SKM-1 treated with dmso at 0.1 percent for 144 hours (cell line): ENCODE measurements at regions not wholly inside any gene's neighbourhood (a gene's known extent, or its start where the extent isn't known, plus 50 kb on each side); places are given as distances from the start of the nearest gene placed in this dataset.
"Not testable (repeated sequence)": the region's sequence is repeated elsewhere in the genome, so short reads cannot be mapped to it uniquely, and the experiment has no call there.

Experiments
- DNase-seq: peaks from one replicate; lab custom pipeline; 2025; ENCODE audit not compliant: unreplicated experiment; lab: John Stamatoyannopoulos, UW

DNA sequence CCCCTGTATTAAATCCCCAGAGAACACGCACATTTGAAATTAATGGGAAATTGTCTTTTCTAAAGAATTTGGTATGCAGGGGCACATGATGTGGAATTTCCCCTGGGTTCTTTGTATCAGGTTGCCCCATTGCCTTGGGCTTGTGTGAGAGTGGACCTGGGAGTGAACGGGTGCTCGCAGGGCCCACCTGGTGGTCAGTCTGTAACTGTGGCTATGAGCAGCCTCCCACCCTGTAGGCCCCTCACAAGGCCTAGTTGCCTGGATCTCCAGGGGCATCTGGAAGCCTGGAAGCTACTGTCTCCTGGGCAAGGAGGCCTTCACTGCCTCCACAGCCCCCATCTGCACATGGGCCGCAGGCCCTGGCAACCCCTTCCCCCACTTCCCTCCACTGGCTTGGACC, 96.7 kb downstream of the SLC25A47 start:
- no peak for DNase-seq

DNA sequence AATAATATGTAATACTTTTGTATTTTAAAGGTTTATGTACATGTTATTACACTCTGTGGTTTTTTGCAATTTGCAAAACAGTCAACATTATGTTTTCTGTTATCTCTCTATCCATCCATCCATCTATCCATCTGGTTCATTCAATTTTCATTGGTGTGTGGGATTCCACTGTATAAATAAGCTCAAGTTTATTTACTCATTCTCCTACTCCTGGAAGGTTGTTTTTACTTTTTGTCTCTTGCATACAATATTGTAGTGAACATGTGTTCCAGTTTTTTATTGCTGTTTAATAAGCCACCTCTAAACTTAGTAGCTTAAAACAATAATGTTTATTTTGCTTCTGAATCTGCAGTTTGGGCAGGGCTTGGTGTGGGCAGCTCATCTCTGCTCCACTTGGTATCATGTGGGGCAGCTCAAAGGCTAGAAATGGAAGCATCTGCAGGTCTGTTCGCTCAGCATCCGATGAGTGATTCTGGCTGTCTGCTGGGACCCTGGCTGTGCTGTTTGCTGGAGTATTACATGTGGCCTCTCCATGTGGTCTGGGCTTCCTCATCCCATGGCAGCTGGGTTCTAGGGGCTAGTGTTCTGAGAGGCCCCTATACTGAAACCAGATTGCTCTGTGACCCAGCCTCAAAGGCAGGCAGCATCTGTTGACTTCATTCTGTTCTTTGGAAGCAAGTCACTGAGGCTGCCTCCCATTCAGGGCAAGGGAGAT, 98.8 kb downstream of the SLC25A47 start:
- no peak for DNase-seq

DNA sequence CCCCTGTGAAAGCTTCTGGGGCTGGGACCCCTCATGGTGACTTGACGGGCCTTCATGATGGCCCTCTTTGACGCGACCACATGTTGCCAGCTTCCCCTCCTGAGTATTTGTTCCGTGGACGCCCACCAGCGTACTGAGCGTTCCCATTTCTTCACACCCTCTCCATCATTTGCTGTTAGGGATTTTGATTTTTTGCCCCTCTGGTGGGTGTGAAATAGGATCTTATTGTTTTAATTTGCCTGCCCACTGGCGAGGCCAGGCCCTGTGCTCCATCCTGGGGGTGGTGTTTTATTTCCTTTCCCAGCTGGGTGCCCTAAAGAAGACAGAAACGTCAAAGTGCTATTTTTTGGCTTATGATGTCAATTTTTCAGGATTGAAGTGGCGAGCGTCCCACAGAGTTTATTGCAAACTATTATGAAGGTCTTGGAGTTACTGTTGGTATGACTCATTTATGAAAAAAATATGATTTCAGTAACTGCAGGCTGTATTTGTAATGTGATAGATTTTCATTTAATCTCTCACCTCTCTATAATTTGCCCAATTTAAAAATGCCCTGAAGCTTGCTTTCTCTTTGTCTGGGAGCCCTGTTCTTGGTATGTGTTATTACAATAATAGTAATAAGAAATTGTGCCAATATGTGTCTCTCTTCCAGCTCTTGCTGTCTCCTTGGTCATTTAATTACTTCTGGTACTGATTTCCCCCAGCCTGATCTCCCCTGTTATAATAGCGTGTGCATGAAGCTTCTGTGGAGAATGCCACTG, 99.6 kb downstream of the SLC25A47 start:
- no peak for DNase-seq

DNA sequence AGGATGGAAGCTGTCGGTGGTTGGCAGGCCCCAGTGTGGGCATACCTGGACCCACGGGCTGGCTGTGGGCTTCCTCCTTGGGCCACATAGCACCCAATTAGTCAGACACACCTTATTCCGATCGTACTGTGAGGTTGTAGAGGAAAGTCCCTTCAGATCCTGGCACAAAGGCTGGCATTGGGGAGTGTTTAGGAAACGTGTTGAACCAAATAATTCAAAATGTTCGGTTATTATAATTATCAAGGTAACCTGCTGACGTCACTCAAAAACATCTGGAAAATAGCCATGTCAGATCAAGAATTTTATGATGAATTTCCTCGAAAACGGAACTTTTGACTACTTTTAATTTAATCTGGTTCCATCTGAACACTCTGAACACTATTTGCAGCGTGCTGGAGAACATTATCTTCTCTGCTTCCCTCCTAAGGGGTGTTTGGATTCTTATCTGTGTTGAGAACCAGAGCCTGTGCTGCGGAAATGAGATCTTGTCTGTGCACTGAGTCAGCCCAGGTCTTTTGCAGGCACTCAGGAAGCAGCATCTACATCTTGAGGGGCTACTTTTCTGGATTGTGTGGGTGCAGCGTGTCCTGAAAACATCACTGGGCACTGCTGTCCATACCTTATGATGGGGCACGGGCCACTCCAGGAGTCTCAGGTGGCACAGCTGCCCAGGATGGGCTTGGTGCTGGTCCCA, 100.3 kb downstream of the SLC25A47 start:
- no peak for DNase-seq

DNA sequence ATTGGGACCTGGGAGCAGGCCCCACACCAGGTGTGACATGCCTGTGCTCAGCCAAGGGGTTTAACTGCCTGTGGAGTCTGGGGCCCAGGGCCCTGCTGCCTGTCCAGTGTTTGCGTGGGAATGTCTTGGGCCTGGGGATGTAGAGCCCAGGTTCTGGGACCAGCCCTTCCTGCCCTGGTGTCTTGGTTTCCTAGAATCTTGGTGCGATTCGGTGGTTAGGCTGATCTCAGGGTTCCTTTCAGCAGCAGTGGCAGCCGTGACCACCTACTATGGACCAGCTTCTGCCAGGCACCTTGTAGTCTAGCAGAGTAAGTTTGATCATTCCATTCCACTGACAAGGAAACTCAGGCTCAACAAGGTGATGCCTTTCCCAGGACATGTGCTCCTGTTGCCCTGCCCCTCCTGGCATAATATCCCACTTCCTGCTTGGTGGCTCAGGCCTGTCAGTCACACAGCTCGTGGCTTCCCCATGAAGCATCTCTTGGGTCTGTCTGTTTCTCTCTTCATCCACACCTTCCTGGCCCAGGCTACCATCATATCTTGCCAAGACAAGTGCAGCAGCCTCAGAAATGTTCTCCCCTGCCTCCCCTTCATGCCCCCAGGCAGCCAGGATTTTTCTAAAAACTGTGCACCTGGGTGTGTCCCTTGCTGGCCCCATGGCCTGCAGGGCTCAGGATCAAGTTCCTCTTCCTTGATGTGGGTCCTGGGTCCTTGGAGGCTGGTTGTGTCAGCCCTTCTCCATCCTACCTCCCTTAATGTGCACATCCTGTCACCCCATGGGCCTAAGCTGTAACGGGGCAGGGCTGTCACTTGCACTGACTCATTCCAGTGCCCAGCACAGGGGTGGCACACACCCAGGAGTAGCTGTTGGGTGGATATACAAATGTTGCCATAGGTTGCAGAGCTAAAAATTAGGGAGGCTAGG, 101.6 kb downstream of the SLC25A47 start:
- no peak for DNase-seq

DNA sequence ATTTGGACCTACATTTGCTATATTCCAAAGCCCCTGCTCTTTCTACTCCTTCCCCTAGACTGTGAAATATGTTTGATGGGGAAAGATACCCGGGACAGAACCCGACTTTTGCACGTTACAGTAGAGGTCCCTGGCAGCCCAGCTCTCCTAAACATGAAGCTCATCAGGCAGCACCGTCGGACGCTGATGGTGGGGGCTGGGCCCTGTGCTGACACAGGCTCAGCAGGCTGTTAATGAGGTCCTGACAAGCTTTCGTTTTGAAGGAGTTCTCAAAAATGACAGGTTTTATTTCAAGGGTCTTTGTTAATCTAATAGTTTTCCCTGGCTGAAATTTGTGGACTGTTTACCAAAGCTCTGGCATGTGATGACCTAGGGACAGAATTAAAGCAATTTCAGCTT, 102.3 kb downstream of the SLC25A47 start:
- DNase-seq, result no peak

DNA sequence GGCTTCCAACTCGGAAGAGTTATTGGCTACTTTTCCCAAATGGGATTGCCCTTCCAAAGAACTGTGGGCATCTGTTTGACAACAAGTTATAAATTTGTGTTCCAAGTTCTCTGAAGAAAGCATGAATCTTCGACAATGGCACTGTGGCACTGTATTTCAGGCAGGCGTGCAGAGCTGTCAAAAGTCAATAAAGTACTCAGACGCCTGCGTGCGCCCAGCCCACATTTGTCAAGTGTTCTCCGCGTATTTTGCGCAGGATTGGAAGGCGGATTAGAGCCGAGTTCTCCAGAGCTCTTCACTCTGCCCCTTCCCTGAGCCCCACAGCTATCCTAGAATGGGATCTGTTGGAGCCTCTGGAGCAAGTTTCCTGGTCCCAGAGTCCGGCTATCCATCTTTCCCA, 103.2 kb downstream of the SLC25A47 start:
- DNase-seq, result no peak

DNA sequence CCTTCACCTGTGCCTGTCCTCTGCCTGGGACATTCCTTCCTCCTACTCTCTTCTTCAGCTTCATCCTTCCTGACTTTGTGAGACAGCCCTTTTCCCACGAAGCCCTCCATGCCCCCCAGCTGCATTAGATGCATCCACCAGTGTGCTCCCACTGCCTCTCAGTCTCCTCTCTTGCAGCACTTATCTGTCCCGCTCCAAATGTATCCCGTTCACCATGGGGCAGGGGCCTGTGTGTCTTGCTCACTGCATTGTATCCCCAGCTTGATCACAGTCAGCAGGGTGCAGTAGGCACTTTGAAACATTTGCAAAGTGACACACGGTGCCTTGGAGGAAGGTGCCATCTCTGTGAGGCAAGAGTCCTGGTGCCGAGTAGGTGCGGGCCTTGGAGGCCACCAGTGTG, 104.0 kb downstream of the SLC25A47 start:
- no peak for DNase-seq

DNA sequence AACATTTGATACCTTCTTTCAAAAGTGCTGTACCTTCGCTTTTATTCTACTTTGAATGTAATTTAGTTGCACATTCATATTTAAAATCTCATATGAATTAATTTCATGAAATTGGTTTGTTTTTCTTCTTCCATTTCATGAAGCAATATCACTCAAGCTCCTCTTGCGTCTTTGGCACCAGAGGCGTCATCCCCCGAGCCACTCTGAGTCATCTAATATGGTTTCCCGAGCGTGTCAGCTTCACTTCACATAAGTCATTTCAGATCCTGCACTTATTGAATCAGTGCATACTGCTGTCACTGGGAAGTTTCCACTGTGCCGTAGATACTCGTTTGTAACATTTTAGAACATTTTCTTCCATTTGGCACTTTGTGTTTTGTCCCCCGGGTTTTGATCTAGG, 105.6 kb downstream of the SLC25A47 start:
- DNase-seq, result no peak

DNA sequence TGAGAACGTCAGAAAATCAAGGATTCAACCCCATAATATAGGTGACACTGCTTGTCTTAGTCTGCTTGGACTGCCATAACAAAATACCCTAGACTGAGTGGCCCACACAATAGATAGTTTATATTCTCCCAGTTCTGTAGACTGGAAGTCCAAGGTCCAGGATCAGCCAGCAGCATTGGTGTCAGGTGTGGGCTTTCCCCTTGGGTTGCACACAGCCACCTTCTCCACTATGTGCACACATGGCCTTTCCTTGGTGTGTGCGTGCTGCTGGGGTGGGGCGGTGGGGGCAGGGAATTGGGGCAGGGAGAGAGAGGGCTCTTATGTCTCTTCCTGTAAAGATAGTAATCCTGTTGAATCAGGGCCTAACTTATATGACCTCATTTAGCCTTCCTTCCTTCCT, 106.4 kb downstream of the SLC25A47 start:
- DNase-seq, result no peak

DNA sequence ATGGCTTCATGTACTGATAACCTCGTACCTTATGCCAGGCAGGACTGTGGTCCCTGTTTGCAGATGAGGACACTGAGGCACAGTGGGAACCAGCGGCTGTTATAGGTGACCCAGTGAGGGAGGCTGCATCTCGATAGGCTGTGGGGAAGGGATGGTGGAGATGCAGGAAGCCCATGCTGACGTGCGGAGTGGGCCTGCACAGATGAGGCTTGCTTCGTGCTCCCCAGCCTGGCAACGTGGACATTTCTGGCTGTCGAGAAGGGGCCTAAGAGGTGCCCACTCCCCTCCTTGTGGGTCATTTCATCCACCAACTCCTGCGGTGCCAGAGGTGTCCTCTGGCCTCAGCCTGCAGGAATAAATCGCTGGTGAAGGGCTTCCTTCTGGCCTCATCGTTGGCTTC, 107.4 kb downstream of the SLC25A47 start:
- DNase-seq, result no peak

DNA sequence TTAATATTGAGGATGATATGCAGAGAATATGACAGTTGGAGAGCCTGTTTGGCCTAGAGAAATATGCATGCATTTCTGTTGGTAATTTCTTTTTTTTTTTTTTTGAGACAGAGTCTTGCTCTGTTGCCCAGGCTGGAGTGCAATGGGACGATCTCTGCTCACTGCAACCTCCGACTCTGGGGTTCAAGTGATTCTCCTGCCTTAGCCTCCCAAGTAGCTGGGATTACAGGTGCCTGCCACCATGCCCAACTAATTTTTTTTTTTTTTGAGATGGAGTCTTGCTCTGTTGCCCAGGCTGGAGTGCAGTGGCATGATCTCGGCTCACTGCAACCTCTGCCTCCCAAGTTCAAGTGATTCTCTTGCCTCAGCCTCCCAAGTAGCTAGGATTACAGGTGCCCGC, 108.3 kb downstream of the SLC25A47 start:
- not testable (repeated sequence) for DNase-seq

DNA sequence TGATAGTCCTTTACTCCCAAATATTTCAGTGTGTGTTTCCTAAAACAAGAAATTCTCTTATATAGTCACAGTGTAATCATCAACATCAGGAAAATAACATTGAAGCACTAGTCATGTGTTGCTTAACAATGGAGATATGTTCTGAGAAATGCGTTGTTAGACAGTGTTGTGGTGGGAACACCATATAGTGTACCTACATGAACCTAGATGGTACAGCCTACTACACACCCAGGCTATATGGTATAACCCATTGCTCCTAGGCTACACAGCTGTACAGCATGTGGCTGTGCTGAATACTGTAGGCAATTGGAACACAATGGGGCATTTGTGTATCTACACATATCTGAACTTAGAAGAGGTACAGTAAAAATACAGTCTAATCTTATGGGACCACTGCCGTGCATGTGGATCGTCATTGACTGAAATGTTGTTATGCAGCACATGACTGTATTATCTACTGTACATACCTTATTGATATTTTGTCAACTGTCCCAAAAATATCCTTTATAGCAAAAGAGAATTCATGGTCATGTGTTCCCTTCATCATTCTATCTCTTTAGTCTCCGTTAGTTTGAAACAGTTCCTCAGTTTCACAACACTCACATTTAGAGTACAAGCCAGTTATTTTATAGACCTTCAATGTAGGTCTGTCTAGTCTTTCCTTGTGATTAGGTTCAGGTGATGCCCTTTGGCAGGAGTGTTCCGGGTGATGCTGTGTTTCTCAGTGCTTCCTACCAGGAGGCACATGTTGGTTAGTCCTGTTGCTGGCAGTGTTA, 109.7 kb downstream of the SLC25A47 start:
- no peak for DNase-seq

DNA sequence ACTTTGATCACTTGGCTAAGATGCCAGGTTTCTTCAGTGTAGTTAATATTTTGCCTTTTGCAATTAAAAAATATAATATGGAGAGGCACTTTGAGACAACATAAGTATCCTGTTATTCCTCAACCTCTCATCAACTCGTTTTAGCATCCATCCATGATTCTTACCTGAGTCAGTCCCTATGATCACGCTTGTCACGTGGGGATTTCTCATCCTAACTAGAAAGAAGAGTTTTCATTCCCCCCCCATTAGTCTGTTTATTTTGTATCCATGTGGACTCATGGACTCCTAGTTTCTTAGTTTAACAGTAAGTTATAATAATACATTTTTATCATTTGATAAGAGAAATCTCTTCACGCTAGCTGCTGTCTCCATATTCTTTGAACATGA, 110.3 kb downstream of the SLC25A47 start:
- no peak for DNase-seq

DNA sequence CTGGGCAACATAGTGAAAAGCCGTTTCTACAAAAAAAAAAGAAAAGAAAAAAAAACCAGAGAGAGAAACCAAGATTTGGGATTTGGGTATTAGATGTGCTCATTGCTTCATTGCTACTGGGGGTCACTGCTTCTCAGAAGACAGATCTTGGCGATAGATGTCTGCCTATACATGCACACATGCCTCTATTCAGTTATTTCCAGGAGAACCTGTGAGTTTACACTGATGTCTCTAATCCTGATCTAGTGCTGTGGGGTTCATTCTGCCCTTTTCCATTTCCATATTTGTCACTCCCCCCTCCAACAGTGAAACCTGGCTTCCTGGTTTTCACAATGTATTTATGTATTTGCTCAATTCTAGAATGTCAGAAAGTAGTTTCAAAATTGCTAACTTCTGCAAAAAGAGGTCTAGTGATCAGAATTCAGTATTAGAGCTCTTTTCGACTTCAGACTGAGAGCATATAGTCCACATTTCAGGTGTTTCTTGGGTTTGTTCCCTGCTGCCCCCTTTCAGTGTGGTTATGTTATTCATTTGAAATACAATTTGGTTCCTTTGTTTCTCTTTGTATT, 111.0 kb downstream of the SLC25A47 start:
- peak; percentile 64 for DNase-seq

DNA sequence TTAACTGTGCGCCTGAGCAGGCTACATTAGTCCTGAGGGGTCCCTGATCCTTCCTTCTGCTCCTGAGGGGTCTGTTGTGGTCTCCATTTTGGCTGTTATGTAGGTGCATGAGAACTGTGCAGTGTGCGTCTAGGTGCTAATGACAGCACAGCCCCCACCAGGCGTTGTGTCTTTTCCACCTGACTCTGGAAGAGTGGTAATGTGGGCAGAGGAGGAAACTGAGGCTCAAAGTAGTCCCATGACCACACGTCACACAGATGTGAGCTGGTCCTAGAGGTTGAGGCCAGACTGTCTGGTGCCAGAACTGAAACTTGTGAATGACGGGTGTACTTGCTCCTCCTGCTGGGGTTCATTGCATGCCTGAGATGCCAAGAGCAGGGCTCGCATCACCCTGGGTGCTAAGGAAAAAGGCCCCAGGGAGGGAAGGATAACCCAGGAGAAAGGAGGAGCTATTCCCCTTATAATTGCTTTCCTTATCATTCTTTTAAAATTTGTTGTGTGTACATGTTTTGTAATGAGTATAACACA, 111.8 kb downstream of the SLC25A47 start:
- DNase-seq, result no peak

DNA sequence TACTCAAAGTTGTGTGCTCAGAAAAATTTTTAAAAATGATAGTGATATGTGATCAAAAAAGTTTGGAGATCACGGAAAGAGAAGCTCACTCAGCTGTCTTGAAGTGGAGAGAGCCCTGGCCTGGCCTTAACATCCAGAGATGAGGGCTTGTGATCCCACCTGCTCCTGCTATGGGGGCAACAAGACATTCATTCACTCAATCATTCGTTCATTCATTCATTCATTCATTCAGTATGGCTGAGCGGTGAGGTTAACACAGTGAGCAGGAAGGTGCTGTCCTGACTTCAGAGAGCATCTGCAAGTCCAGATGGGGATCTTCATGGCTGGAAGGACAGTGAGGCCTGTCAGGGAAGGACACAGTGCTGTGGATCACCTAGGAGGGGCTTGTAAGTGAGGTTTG, 112.3 kb downstream of the SLC25A47 start:
- no peak for DNase-seq

DNA sequence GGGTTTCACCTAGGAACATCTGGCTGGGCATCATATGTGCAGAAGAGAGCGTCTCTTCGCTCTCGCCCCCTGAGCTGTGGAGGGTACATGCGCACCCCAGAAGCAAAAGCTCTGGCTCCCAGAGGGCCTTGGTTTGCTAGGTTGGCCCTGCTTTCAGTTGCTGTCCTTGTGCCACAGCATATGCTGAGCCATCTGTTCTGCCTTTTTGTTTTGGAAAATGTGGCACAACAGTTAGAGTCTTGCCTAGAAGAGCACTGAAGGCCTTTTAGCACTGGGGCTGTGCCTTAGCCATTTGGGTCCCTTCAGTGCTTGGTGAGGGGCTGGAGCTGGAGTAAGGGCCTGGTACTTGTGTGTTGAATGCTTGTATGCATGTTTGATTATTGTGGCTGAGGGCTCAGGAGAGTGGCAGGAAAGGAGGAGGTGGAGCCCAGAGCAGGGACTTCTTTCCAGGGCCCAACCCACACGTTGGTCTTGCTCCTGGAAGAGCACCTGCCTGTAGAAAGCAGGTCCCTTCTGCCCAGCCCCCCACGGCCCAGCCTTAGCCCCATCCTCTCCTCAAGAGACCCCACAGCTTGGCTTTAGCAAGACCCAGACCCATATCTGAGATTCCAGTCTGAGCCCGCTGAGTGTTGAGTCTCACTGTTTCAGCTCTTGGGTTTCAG, 113.7 kb downstream of the SLC25A47 start:
- no peak for DNase-seq

DNA sequence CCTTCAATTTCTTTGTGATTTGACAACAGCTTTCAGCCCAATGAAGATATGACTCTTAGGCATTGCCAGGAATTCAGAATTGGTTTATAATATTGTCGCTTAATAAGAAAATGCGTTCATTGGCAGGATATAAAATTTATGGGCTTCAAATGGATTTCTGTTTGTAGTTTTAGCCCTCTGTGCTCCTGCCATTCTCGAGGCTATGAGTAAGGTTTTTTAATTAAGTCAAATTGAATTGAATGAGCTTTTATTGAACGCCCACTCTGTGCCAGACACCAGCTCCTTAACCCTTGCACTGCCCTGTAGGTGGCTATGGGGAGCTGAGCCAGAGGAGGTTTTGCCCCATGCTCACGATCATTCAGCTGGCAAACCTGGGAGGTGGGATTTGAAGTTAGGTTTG, 115.1 kb downstream of the SLC25A47 start:
- no peak for DNase-seq
